ENCODE measurements at regions not wholly inside any gene's neighbourhood (a gene's known extent, or its start where the extent isn't known, plus 50 kb on each side); places are given as distances from the start of the nearest gene placed in this dataset.
A peak's percentile ranks its signal among the peaks of the same experiment; 100 is the strongest.
"Not testable (repeated sequence)": the region's sequence is repeated elsewhere in the genome, so short reads cannot be mapped to it uniquely, and the experiment has no call there.

- Histone ChIP-seq H3K27me3 (no peaks in the 10 kb centered on the region), H3K27ac (no peak overlapping the region), H3K36me3 (no peaks in the 10 kb centered on the region), H3K4me1 (no peaks in the 10 kb centered on the region), H3K4me3 (no peak overlapping the region), H3K9me3 (replicated peaks) (no peaks in the 10 kb centered on the region)
- DNase-seq = no peak
These were observed 88.1 kb downstream of the POSTN start for GRCh38 chr13:37510441-37510840.

- Histone ChIP-seq H3K36me3 (no peaks in the 10 kb centered on the region), H3K4me1 (no peaks in the 10 kb centered on the region), H3K9me3 (replicated peaks) (no peaks in the 10 kb centered on the region), H3K27ac (no peak overlapping the region), H3K27me3 (no peaks in the 10 kb centered on the region), H3K4me3 (no peak overlapping the region)
- DNase-seq = peak; percentile 5 to 18
These were observed 93.0 kb downstream of the POSTN start for GRCh38 chr13:37505531-37505930.

- Histone ChIP-seq H3K4me3 (no peak overlapping the region), H3K27ac (no peak overlapping the region), H3K9me3 (replicated peaks) (no peaks in the 10 kb centered on the region), H3K4me1 (no peaks in the 10 kb centered on the region), H3K36me3 (no peaks in the 10 kb centered on the region), H3K27me3 (no peaks in the 10 kb centered on the region)
- DNase-seq = no peak
These were observed 94.3 kb downstream of the POSTN start for GRCh38 chr13:37504251-37504650.

GRCh38 chr13:37503287-37503686, 95.3 kb downstream of the POSTN start:
- H3K27me3 ChIP-seq = no peaks in the 10 kb centered on the region
- H3K9me3 ChIP-seq (replicated peaks) = no peaks in the 10 kb centered on the region
- no peaks in the 10 kb centered on the region for H3K36me3 ChIP-seq
- DNase-seq = no peak
- H3K4me3 ChIP-seq = no peak overlapping the region
- no peaks in the 10 kb centered on the region for H3K4me1 ChIP-seq
- H3K27ac ChIP-seq = no peak overlapping the region

- DNase-seq; H3K9me3 ChIP-seq (replicated peaks); H3K36me3 ChIP-seq; H3K4me3 ChIP-seq; H3K27ac ChIP-seq; H3K4me1 ChIP-seq; H3K27me3 ChIP-seq: not testable (repeated sequence)
These were observed 96.1 kb downstream of the POSTN start for GRCh38 chr13:37502303-37502993.

- no peak overlapping the region for H3K27ac ChIP-seq
These were observed 97.4 kb downstream of the POSTN start for GRCh38 chr13:37501187-37501586.

GRCh38 chr13:37495046-37495445, 103.5 kb downstream of the POSTN start:
- H3K27ac ChIP-seq = no peak overlapping the region
- H3K4me1 ChIP-seq = peaks cover 15% of the 10 kb centered on the region
- H3K4me3 ChIP-seq = no peak overlapping the region
- no peaks in the 10 kb centered on the region for H3K36me3 ChIP-seq
- no peaks in the 10 kb centered on the region for H3K9me3 ChIP-seq (replicated peaks)
- DNase-seq = peak; percentile 29 to 46
- no peaks in the 10 kb centered on the region for H3K27me3 ChIP-seq

More at GRCh38 chr13:37501187-37501586, 97.4 kb downstream of the POSTN start:
- Histone ChIP-seq H3K27me3 (no peaks in the 10 kb centered on the region), H3K36me3 (no peaks in the 10 kb centered on the region), H3K9me3 (replicated peaks) (no peaks in the 10 kb centered on the region), H3K4me1 (no peaks in the 10 kb centered on the region), H3K4me3 (no peak overlapping the region)
- DNase-seq = no peak

GRCh38 chr13:37493775-37494174, 104.8 kb downstream of the POSTN start:
- H3K4me3 ChIP-seq = no peak overlapping the region
- no peaks in the 10 kb centered on the region for H3K36me3 ChIP-seq
- DNase-seq = no peak
- no peaks in the 10 kb centered on the region for H3K9me3 ChIP-seq (replicated peaks)
- H3K27ac ChIP-seq = no peak overlapping the region
- H3K27me3 ChIP-seq = no peaks in the 10 kb centered on the region
- peaks cover 15% of the 10 kb centered on the region for H3K4me1 ChIP-seq

- H3K27ac ChIP-seq = no peak overlapping the region
- no peaks in the 10 kb centered on the region for H3K36me3 ChIP-seq
- no peak overlapping the region for H3K4me3 ChIP-seq
- DNase-seq = peak; percentile 20 to 35
- no peaks in the 10 kb centered on the region for H3K9me3 ChIP-seq (replicated peaks)
- H3K27me3 ChIP-seq = no peaks in the 10 kb centered on the region
- peaks cover 15% of the 10 kb centered on the region for H3K4me1 ChIP-seq
These were observed 105.6 kb downstream of the POSTN start for GRCh38 chr13:37492741-37493514.

GRCh38 chr13:37492075-37492474, 106.5 kb downstream of the POSTN start:
- Histone ChIP-seq H3K4me1 (peaks cover 15% of the 10 kb centered on the region), H3K9me3 (replicated peaks) (no peaks in the 10 kb centered on the region), H3K27ac (no peak overlapping the region), H3K36me3 (no peaks in the 10 kb centered on the region), H3K27me3 (no peaks in the 10 kb centered on the region), H3K4me3 (no peak overlapping the region)
- no peak for DNase-seq

- no peak overlapping the region for H3K27ac ChIP-seq
- no peak for DNase-seq
- H3K4me1 ChIP-seq = peaks cover 15% of the 10 kb centered on the region
These were observed 106.9 kb downstream of the POSTN start for GRCh38 chr13:37491661-37492060.

GRCh38 chr13:37490176-37490779, 108.3 kb downstream of the POSTN start:
- no peak overlapping the region for H3K27ac ChIP-seq

More at GRCh38 chr13:37491661-37492060, 106.9 kb downstream of the POSTN start:
- Histone ChIP-seq H3K9me3 (replicated peaks) (no peaks in the 10 kb centered on the region), H3K27me3 (no peaks in the 10 kb centered on the region), H3K36me3 (no peaks in the 10 kb centered on the region), H3K4me3 (no peak overlapping the region)

GRCh38 chr13:37488726-37489125, 109.8 kb downstream of the POSTN start:
- Histone ChIP-seq H3K4me1 (peaks cover 5% of the 10 kb centered on the region), H3K4me3 (no peak overlapping the region), H3K27me3 (no peaks in the 10 kb centered on the region), H3K27ac (no peak overlapping the region), H3K36me3 (no peaks in the 10 kb centered on the region), H3K9me3 (replicated peaks) (no peaks in the 10 kb centered on the region)
- no peak for DNase-seq

More at GRCh38 chr13:37490176-37490779, 108.3 kb downstream of the POSTN start:
- no peak for DNase-seq
- Histone ChIP-seq H3K36me3 (no peaks in the 10 kb centered on the region), H3K4me3 (no peak overlapping the region), H3K9me3 (replicated peaks) (no peaks in the 10 kb centered on the region), H3K27me3 (no peaks in the 10 kb centered on the region), H3K4me1 (peaks cover 12% of the 10 kb centered on the region)

GRCh38 chr13:37486171-37486681, 112.3 kb downstream of the POSTN start:
- Histone ChIP-seq H3K4me1 (no peaks in the 10 kb centered on the region), H3K4me3 (no peak overlapping the region), H3K36me3 (no peaks in the 10 kb centered on the region), H3K27me3 (peaks cover 2% of the 10 kb centered on the region; the same call in 1 of the 2 replicates), H3K27ac (no peak overlapping the region), H3K9me3 (replicated peaks) (no peaks in the 10 kb centered on the region)
- no peak for DNase-seq

GRCh38 chr13:37485756-37486155, 112.8 kb downstream of the POSTN start:
- Histone ChIP-seq H3K4me1 (no peaks in the 10 kb centered on the region), H3K36me3 (no peaks in the 10 kb centered on the region), H3K27me3 (peaks cover 2% of the 10 kb centered on the region; the same call in 1 of the 2 replicates), H3K27ac (no peak overlapping the region), H3K9me3 (replicated peaks) (no peaks in the 10 kb centered on the region), H3K4me3 (no peak overlapping the region)
- no peak for DNase-seq

Data from SJCRH30 (cell line).